Skin of body (tissue), 1 donor: ENCODE measurements at regions not wholly inside any gene's neighbourhood (a gene's known extent, or its start where the extent isn't known, plus 50 kb on each side); places are given as distances from the start of the nearest gene placed in this dataset.
"Not testable (repeated sequence)": the region's sequence is repeated elsewhere in the genome, so short reads cannot be mapped to it uniquely, and the experiment has no call there.

ENCODE experiments used
- DNase-seq: peaks from one replicate; lab custom pipeline; 2025; lab: John Stamatoyannopoulos, UW

GRCh38 chr2:8502316-8502715 is 179.5 kb upstream of the ID2 start:
- DNase-seq: no peak

DNA sequence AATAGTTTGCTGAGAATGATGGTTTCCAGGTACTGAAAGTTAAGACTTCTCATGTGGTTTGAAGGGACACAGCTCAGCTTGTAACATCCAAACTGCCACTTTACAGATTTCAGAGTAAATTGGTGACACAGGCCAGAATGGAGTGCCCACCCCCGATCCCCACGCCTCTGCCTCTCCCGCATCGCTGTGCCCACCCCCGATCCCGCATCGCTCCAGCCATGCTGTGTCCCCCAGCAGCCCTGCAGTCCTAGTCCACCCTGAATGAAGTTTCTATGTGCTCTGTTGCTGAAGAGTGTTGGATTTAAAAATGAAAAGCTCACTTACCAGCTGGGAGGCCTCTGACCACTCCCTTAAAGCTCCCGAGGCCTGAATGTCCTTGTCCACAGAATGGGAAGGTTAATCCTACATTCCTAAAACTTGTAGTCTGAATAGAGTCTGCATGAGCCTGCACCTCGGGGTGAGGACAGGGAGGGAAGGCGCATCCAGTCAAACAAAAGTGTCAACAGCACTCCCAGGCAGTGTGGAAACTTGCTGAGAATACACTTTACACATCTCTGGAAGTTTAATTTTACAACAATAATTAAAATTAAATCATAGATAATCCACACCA is 176.4 kb upstream of the ID2 start:
- DNase-seq: no peak

GRCh38 chr2:8506746-8507145 is 175.1 kb upstream of the ID2 start:
- DNase-seq: no peak

DNA sequence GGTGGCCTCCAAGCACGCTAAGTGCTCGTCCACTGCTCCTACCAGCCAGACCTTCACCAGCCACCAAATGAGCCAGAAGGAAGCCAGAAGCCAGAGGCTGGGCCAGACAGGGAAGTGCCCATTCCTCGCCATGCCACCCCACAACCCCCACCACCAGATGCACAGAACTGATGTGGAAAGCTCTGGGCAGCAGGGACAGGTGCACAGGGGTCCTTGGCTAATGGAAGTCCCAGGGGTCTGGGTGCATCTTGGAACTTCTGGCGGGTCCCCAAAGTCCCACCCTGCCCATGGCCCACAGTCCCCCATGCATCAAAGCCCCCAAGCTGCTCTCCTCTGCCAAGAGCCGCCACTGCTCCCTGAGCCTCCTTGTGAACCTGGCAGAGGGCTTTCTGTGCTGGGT is 173.1 kb upstream of the ID2 start:
- no peak for DNase-seq

DNA sequence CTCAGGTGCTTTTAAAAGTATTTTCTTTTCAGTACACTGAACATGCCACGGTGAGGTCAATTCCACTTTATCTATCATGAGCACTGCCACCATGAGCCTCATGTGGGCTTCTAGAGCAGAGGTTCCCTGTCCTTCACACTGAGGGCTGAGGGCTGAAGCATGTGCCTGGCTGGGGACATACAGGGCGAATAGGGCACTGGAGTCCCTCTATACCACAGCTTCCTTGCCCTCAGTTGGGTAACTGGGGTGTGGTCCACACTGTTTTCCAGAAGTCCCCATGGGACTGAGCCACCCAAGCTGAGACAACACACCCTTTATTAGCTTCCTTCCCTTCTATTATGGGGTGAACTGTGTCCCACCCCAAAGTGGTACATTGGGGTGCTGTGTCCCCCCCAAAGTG is 172.2 kb upstream of the ID2 start:
- DNase-seq: no peak

DNA sequence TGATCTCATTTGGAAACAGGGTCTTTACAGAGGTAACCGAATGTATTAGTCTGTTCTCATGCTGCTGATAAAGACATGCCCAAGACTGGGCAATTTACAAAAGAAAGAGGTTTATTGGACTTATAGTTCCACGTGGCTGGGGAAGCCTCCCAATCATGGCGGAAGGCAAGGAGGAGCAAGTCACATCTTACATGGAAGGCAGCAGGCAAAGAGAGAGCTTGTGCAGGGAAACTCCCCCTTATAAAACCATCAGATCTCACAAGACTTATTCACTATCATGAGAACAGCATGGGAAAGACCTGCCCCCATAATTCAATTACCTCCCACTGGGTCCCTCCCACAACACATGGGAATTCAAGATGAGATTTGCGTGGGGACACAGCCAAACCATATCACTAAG is 171.8 kb upstream of the ID2 start:
- not testable (repeated sequence) for DNase-seq

DNA sequence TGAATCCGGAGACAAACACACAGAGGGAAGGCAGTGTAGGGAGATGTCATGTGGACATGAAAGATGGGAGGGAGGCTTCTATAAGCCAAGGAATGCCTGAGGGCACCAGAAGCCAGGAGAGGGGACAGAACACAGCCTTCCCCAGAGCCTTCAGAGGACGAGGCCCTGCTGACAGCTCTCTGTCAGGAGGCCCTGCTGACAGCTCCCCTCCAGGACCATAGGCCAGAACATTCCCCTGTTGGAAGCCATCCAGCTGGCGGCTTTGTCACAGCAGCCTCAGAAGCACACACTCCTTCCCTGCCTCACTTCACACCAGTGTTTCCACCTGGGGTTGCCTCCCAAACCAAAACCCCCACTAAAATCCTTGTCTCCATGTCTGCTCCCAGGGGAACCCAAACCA is 171.3 kb upstream of the ID2 start:
- DNase-seq: no peak

DNA sequence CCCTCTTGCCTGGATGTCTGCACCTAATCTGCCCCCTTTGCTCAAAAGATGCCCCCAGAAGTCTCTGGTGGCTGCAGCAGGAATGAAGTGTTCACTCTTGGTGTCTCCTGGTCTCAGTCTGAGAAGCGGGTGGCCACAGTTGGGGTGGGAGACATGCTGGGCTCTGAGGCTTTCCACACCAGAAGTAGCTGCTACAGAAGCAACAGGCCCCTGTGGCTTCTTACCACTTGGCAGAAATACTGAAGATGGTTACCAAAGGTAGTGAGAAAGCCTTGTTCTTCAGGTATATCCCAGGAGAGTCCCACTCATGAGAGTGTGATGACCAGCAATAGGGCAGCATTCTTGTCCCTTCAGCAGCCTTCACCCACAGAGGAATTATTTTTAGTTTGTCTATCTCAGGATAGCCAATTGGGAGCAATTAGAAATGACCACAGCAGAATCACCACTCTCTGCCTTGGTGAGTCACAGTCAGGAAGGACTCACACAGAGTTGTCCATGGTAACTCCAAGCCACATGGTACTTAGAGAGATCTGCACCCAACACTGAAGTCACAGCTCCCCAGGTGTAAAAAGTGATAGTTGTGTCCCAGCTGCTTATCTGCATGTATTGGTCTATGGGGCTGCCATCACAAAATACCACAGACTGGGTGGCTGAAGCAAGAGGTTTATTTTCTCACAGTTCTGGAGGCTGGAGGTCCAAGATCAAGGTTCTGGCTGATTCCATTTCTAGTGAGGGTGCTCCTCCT is 169.8 kb upstream of the ID2 start:
- DNase-seq: no peak

- no peak for DNase-seq
Observed at GRCh38 chr2:8513601-8514273, 168.1 kb upstream of the ID2 start.

DNA sequence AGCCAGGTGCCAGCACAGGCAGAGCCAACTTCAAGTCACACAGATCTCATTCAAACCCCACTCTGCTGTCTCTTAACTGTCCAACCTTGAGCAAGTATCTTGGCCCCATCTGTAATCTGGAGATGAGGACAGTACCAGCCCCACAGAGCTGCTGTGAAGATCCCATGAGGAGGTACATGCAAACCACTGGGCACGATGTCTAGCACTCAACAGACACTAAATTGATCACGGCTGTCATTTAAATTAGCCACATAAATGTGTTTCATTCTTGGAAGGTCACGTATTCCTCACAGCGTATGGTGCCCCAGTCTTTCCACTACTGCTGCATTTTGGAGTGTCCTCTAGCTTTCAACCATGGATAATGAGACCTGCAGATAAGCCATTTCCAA is 167.6 kb upstream of the ID2 start:
- DNase-seq: no peak

DNA sequence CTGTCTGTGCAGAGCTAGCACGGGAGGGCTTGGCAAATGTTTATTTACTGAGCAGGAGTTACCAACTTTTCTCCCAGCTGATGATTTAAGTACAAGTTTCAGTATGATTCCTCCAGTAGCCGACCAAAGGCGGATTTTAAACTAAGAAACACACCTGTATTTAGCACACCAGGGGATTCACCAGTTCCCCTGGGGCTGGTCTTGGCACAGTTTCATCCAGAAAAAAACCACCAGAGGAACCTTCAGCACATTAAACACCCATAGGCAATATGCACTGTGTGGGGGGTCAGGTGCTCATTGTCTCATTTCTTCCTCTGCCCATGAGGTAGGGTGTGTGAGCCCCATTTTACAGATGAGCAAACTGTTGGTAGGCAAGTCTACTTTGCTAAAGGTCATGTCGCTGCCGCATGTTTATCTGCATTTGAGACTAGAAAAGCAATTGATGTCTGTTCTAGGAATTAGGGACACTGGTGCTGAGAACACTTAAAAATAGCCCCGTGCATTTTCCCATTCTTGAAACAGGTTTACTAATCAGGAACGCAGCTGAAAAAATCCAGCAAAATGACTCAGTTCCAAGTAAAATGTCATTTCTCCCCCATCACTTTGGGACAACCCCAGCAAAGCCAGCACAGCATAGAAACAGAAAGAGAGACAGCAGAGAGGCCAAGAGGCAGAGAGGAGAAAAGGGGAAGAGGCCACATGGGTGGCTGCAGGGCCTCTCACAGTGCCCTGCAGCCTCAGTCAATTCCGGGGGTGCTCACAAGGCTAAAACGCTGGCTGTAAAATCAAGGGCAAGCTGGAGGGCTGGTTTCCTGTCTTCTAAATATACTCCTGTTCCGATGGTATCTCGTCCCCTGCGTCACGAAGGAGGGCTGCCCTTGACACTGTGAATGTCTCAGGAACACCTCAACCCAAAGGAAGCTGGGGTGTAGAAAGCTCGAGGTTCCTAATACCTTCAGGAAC is 166.8 kb upstream of the ID2 start:
- no peak for DNase-seq

DNA sequence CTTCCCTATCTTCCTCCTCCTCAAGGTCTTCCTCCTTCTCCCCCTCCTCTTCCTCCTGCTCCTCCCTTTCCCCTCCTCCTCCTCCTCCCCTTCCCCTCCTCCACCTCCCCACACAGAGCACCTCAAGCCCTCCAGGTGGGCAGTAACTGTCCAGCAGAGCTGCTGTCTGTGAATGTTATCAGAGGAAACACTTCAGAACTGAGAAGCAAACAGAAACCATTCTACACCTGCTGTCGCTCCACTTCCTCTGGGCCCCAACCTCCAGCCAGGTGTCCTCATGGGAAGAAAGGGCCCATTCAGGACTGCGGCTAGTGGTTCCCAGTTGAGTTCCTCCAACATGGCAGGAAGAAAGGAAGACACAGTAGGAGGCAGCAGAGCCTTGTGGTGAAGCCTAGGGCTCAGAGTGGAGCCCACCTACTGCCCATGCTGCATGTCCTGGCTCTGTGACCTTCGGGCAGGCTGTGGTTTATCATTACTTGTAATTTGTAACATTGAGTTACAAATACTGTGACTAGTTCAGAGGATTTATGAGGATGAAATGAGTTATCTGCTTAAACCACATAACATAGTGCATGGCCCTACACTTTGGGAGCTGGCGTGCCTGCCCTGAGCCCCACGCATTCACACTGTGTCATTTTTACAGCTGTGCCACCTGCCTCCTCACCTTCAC is 165.9 kb upstream of the ID2 start:
- no peak for DNase-seq

DNA sequence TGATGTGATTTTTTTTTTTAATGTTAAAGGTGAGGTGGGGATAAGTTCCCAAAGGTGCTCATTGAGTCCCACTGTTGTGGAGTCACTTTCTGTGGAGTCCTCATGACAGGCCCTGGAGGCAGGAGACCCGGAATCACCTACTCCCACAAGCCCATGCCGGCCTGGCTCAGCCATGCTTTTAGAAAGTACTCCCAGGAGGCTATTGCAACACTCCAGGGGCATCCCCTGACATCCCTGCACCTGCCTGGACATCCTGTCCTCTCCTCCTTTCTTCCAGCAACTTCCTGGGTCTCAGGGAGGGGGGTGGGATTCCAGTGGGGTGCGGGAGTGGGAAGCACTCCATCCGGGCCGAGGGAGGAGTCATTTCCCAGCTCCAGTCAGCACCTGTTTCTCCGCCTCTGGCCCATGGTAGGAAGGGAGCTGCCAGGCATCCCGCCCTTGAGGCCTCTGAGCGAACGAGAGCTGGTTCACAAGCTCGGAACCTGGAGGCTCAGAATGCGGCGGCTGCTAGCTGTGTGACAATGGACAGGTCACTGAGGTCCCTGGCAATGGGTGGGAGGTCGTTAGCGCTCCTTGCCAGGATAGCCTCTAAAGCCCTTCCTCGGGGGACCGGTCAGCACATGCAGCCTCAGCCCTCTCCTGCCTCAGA is 163.9 kb upstream of the ID2 start:
- DNase-seq: no peak

GRCh38 chr2:8518979-8519668 is 162.7 kb upstream of the ID2 start:
- no peak for DNase-seq

- DNase-seq: peak; percentile 29
Observed at GRCh38 chr2:8520791-8521344, 161.0 kb upstream of the ID2 start.

GRCh38 chr2:8522687-8523086 is 159.2 kb upstream of the ID2 start:
- no peak for DNase-seq

DNA sequence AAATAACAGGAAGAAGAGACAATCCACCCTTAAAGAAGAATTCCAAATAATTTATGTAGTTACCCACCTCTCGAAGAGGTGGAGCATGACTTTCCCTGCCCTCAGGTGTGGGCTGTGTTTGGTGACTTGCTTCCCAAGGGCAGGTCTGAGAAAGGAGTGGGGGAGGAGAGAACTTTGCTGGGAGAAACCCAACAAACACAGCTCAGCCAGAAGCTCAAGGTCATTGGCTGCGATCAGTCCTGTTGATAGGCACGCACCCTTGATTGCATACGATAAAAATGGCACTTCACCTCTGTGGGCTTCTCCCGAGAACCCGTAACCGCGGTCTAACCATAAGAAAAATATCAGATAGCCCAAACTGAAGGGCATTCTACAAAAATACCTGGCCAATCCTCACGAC is 157.5 kb upstream of the ID2 start:
- DNase-seq: no peak

DNA sequence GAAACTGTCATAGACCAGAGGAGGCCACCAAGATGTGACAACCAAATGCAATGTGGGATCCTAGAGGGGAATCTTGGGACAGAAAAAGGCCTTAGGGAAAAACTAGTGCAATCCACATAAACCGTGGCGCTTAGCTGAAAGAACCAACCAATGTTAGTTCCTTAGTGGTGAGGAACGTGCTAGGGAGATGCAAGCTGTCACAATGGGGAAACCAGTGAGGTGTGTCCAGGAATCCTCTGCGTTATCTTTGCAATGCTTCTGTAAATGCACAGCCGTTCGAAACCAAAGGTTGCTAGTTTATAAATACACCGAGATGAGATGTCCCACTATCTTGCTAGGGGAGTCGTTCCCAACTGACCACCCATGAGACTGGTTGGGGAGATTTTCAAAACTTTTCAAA is 157.0 kb upstream of the ID2 start:
- no peak for DNase-seq

DNA sequence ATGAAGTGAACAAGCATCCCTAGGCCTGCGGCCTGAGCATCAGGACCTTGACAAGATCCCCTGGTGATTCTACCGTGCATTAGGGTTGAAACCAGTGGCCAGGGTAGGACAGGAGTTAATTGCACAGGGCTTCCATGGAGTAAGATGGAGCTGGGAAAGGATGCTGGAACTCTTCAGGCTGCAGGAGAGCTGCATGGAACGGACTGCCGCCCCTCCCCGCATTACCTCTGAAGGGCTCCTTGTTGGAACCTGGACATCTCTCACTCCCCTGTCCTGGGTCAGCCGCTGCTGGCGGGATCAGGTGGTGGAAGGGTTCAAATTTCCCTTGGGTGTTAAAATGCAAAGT is 156.6 kb upstream of the ID2 start:
- DNase-seq: no peak
